ENCODE measurements at regions not wholly inside any gene's neighbourhood (a gene's known extent, or its start where the extent isn't known, plus 50 kb on each side); places are given as distances from the start of the nearest gene placed in this dataset.

DNA sequence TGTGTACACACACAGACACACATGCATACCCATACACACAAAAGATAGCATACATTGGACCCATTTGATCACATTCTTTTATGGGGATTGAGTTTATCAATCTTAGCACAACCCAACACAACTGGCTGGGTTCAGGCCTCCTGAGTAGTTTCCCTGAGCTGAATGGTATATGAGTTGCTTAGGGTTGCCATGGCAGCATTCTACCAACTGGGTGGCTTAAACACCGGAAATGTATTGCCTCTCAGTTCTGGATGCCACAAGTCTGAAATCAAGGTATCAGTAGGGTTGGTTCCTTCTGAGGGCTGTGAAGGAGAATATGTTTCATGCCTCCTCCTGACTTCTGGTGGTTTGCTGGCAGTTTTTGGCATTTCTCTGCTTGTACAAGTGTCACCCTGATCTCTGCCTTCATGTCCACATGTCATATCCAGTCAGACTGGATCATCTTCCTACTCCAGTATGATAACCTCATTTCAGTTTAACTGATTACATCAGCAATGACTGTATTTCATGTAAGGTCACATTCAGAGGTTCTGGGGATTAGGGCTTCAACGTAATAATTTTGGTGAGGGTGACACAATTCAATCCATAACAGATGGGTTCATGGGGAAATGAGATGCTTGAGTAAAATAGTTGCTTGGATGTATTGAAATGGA, 212.7 kb downstream of the KCNE4 start:
- no peaks in the 10 kb centered on the region for H3K4me1 ChIP-seq (ENCODE audit: control insufficient read depth in 5 of 5, insufficient read depth in 5 of 5, low read length in 5 of 5)
- H3K4me3 ChIP-seq: no peak overlapping the region
- no peaks in the 10 kb centered on the region for H3K36me3 ChIP-seq (ENCODE audit: control insufficient read depth in 4 of 4, insufficient read depth in 4 of 4, low read length in 4 of 4)
- H3K27ac ChIP-seq (ENCODE audit: low read depth in 1 of 2, low read length in 1 of 2): no peak overlapping the region
- ATAC-seq (ENCODE audit: insufficient read depth, low FRiP score) (no peak), DNase-seq (no peak)
- 84 to 87% methylated on average over 2 of the region's 2 CpGs for WGBS, 2 donors
- no peaks in the 10 kb centered on the region for H3K27me3 ChIP-seq (ENCODE audit: control insufficient read depth in 3 of 3, insufficient read depth in 3 of 3, low read length in 2 of 3)
- no peak for TF ChIP-seq CTCF (IDR thresholded peaks at IDR 0.05; ENCODE audit: control extremely low read depth, extremely low read depth)
- no peak overlapping the region for H3K9ac ChIP-seq (ENCODE audit: insufficient read depth in 1 of 2, low read length in 2 of 2)
- no peaks in the 10 kb centered on the region for H3K9me3 ChIP-seq (ENCODE audit: control insufficient read depth in 4 of 4, insufficient read depth in 3 of 4, low read length in 3 of 4)

- Histone ChIP-seq H3K9me3 (ENCODE audit: control insufficient read depth in 4 of 4, insufficient read depth in 3 of 4, low read length in 3 of 4) (no peaks in the 10 kb centered on the region), H3K27me3 (ENCODE audit: control insufficient read depth in 3 of 3, insufficient read depth in 3 of 3, low read length in 2 of 3) (no peaks in the 10 kb centered on the region), H3K4me3 (no peak overlapping the region), H3K36me3 (ENCODE audit: control insufficient read depth in 4 of 4, insufficient read depth in 4 of 4, low read length in 4 of 4) (no peaks in the 10 kb centered on the region), H3K27ac (ENCODE audit: low read depth in 1 of 2, low read length in 1 of 2) (no peak overlapping the region), H3K9ac (ENCODE audit: insufficient read depth in 1 of 2, low read length in 2 of 2) (no peak overlapping the region), H3K4me1 (ENCODE audit: control insufficient read depth in 5 of 5, insufficient read depth in 5 of 5, low read length in 5 of 5) (no peaks in the 10 kb centered on the region)
- ATAC-seq (ENCODE audit: insufficient read depth, low FRiP score) (no peak), DNase-seq (no peak)
- TF ChIP-seq CTCF (IDR thresholded peaks at IDR 0.05; ENCODE audit: control extremely low read depth, extremely low read depth): no peak
- WGBS, 2 donors: 84 to 85% methylated on average over 6 of the region's 6 CpGs
Observed at GRCh38 chr2:223267160-223267951, 215.4 kb downstream of the KCNE4 start.

GRCh38 chr2:223269386-223269785, 217.4 kb downstream of the KCNE4 start:
- WGBS, 2 donors: 79 to 89% methylated on average over 1 of the region's 1 CpG
- TF ChIP-seq CTCF (IDR thresholded peaks at IDR 0.05; ENCODE audit: control extremely low read depth, extremely low read depth): no peak
- Histone ChIP-seq H3K9me3 (ENCODE audit: control insufficient read depth in 4 of 4, insufficient read depth in 3 of 4, low read length in 3 of 4) (no peaks in the 10 kb centered on the region), H3K9ac (ENCODE audit: insufficient read depth in 1 of 2, low read length in 2 of 2) (no peak overlapping the region), H3K27ac (ENCODE audit: low read depth in 1 of 2, low read length in 1 of 2) (no peak overlapping the region), H3K4me1 (ENCODE audit: control insufficient read depth in 5 of 5, insufficient read depth in 5 of 5, low read length in 5 of 5) (no peaks in the 10 kb centered on the region), H3K27me3 (ENCODE audit: control insufficient read depth in 3 of 3, insufficient read depth in 3 of 3, low read length in 2 of 3) (no peaks in the 10 kb centered on the region), H3K36me3 (ENCODE audit: control insufficient read depth in 4 of 4, insufficient read depth in 4 of 4, low read length in 4 of 4) (no peaks in the 10 kb centered on the region), H3K4me3 (no peak overlapping the region)
- DNase-seq (no peak), ATAC-seq (ENCODE audit: insufficient read depth, low FRiP score) (no peak)

Data from lung (tissue), 11 donors.